H9 (cell line): ENCODE measurements at regions not wholly inside any gene's neighbourhood (a gene's known extent, or its start where the extent isn't known, plus 50 kb on each side); places are given as distances from the start of the nearest gene placed in this dataset.

ENCODE experiments used
- DNase-seq: peaks from one replicate; pipeline ENCODE4 v3.0.0-alpha.2; 2017
- H2AFZ ChIP-seq: one replicate; pipeline ENCODE4 v1.6.1; 2013; ENCODE audit warnings: mild to moderate bottlenecking, low read length, control low read depth, moderate library complexity
- H2AK5ac ChIP-seq: 2 replicates; pipeline ENCODE4 v1.6.1; 2013; ENCODE audit warnings: low read length, control low read depth, mixed read lengths; ENCODE audit not compliant: insufficient read length
- H2BK120ac ChIP-seq: one replicate; pipeline ENCODE4 v1.6.1; 2013; ENCODE audit warnings: low read depth, mild to moderate bottlenecking, low read length, control low read depth, inconsistent platforms; ENCODE audit not compliant: poor library complexity, severe bottlenecking
- H2BK12ac ChIP-seq: 2 replicates; pipeline ENCODE4 v1.6.1; 2013; ENCODE audit warnings: low read length, control low read depth, mixed read lengths, low read depth; ENCODE audit not compliant: insufficient read length
- H2BK15ac ChIP-seq: 2 replicates; pipeline ENCODE4 v1.6.1; 2013; ENCODE audit warnings: low read depth, low read length, control low read depth
- H2BK20ac ChIP-seq: one replicate; pipeline ENCODE4 v1.6.1; 2013; ENCODE audit warnings: low read depth, mild to moderate bottlenecking, low read length, control low read depth, inconsistent platforms; ENCODE audit not compliant: poor library complexity, severe bottlenecking
- H2BK5ac ChIP-seq: 2 replicates; pipeline ENCODE4 v1.6.1; 2013; ENCODE audit warnings: low read length, control low read depth, mixed read lengths; ENCODE audit not compliant: insufficient read length
- H3K14ac ChIP-seq: 2 replicates; pipeline ENCODE4 v1.6.1; 2013; ENCODE audit warnings: low read length, control low read depth; ENCODE audit not compliant: insufficient read depth
- H3K18ac ChIP-seq: 2 replicates; pipeline ENCODE4 v1.6.1; 2013; ENCODE audit warnings: low read depth, mild to moderate bottlenecking, mixed read lengths, low read length, control low read depth; ENCODE audit not compliant: insufficient read length
- H3K23ac ChIP-seq: 2 replicates; pipeline ENCODE4 v1.6.1; 2013; ENCODE audit warnings: low read length, control low read depth, mixed read lengths, low read depth; ENCODE audit not compliant: insufficient read length
- H3K23me2 ChIP-seq: 2 replicates; pipeline ENCODE4 v1.6.1; 2013; ENCODE audit warnings: low read depth, mild to moderate bottlenecking, mixed read lengths, low read length, control low read depth; ENCODE audit not compliant: insufficient read length, poor library complexity, severe bottlenecking
- H3K27ac ChIP-seq: 2 replicates; pipeline ENCODE4 v1.5.1; 2013; ENCODE audit warnings: low read length, control low read depth, mixed read lengths, low read depth; ENCODE audit not compliant: insufficient read length
- H3K27me3 ChIP-seq: 2 replicates; pipeline ENCODE4 v1.6.1; 2013; ENCODE audit warnings: low read length, control low read depth, inconsistent platforms; ENCODE audit not compliant: insufficient read depth
- H3K4ac ChIP-seq: 2 replicates; pipeline ENCODE4 v1.6.1; 2013; ENCODE audit warnings: low read depth, mild to moderate bottlenecking, control low read depth, inconsistent platforms, low read length, moderate library complexity
- H3K4me1 ChIP-seq: 2 replicates; pipeline ENCODE4 v1.6.1; 2013; ENCODE audit warnings: low read length, control low read depth, inconsistent platforms; ENCODE audit not compliant: insufficient read depth
- H3K4me2 ChIP-seq: 2 replicates; pipeline ENCODE4 v1.6.1; 2013; ENCODE audit warnings: low read length, control low read depth, mixed read lengths; ENCODE audit not compliant: insufficient read length, insufficient read depth
- H3K56ac ChIP-seq: 2 replicates; pipeline ENCODE4 v1.6.1; 2013; ENCODE audit warnings: low read depth, mild to moderate bottlenecking, mixed read lengths, low read length, control low read depth; ENCODE audit not compliant: insufficient read length
- H3K79me1 ChIP-seq: 2 replicates; pipeline ENCODE4 v1.6.1; 2013; ENCODE audit warnings: low read depth, mild to moderate bottlenecking, moderate library complexity, low read length, control low read depth, inconsistent platforms; ENCODE audit not compliant: insufficient read depth, poor library complexity, severe bottlenecking
- H3K79me2 ChIP-seq: 2 replicates; pipeline ENCODE4 v1.6.1; 2013; ENCODE audit warnings: low read length, control low read depth, inconsistent platforms; ENCODE audit not compliant: insufficient read depth
- H3K9ac ChIP-seq: 2 replicates; pipeline ENCODE4 v1.6.1; 2013; ENCODE audit warnings: low read length, control low read depth, mixed read lengths; ENCODE audit not compliant: insufficient read length; ENCODE audit errors: extremely low read depth
- H3K9me3 ChIP-seq: one replicate; pipeline ENCODE4 v1.6.1; 2013; ENCODE audit warnings: low read depth, low read length, inconsistent platforms; ENCODE audit not compliant: control insufficient read depth
- H3T11ph ChIP-seq: one replicate; pipeline ENCODE4 v1.6.1; 2013; ENCODE audit warnings: mild to moderate bottlenecking, low read length, control low read depth, inconsistent platforms
- H4K20me1 ChIP-seq: one replicate; pipeline ENCODE4 v1.6.1; 2013; ENCODE audit not compliant: control insufficient read depth, insufficient read length, insufficient read depth
- H4K5ac ChIP-seq: 2 replicates; pipeline ENCODE4 v1.6.1; 2013; ENCODE audit warnings: low read depth, mild to moderate bottlenecking, mixed read lengths, low read length, control low read depth; ENCODE audit not compliant: insufficient read length
- H4K8ac ChIP-seq: replicated peaks from 2 replicates; pipeline ENCODE4 v1.6.1; 2013; ENCODE audit warnings: low read length, control low read depth, mixed read lengths, low read depth; ENCODE audit not compliant: insufficient read length
- H4K91ac ChIP-seq: 2 replicates; pipeline ENCODE4 v1.6.1; 2013; ENCODE audit warnings: low read depth, mild to moderate bottlenecking, moderate library complexity, mixed read lengths, low read length, control low read depth; ENCODE audit not compliant: insufficient read length
- H3K27ac Mint-ChIP-seq, 3 experiments: 2 replicates in 2 of 3; 3 replicates in 1 of 3; pipeline ENCODE4 v1.8.0; 2020 to 2021; ENCODE audit warnings: mixed read lengths in 3 of 3, mild to moderate bottlenecking in 1 of 3, moderate library complexity in 1 of 3
- H3K27me3 Mint-ChIP-seq: 2 replicates; pipeline ENCODE4 v1.8.0; 2021; ENCODE audit warnings: low read depth, mild to moderate bottlenecking, moderate library complexity, mixed read lengths
- H3K36me3 Mint-ChIP-seq, 3 experiments: 2 replicates in 2 of 3; 3 replicates in 1 of 3; pipeline ENCODE4 v1.8.0; 2020 to 2021; ENCODE audit warnings: low read depth in 3 of 3, mixed read lengths in 3 of 3; ENCODE audit not compliant: insufficient read depth in 1 of 3
- H3K4me1 Mint-ChIP-seq, 2 experiments: 2 replicates each; pipeline ENCODE4 v1.8.0; 2020; ENCODE audit warnings: mixed read lengths in 2 of 2
- H3K4me3 Mint-ChIP-seq, 2 experiments: 2 replicates in 1 of 2; 3 replicates in 1 of 2; pipeline ENCODE4 v1.8.0; 2020 to 2021; ENCODE audit warnings: mild to moderate bottlenecking in 2 of 2, mixed read lengths in 2 of 2, moderate library complexity in 1 of 2
- H3K9me3 Mint-ChIP-seq, 2 experiments: 2 replicates in 1 of 2; 3 replicates in 1 of 2; pipeline ENCODE4 v1.8.0; 2020; ENCODE audit warnings: mild to moderate bottlenecking in 2 of 2, mixed read lengths in 2 of 2, moderate library complexity in 1 of 2
- WGBS: extraction: QIAGEN DNeasy Blood & Tissue Kit; methylation state at CpG from one replicate; pipeline ENCODE4 v1.1.7; 2013; ENCODE audit warnings: missing lambda C conversion rate, low lambda C conversion rate, mixed read lengths; ENCODE audit not compliant: insufficient read length; ENCODE audit errors: extremely low coverage; 5-methylcytosine and 5-hydroxymethylcytosine counted together
- TF ChIP-seq, protein P1 (sequence below): fragments of 200-600 bp; sonication (generic); conservative IDR thresholded peaks from 3 replicates; pipeline ENCODE4 v1.8.0; 2021; ENCODE audit warnings: antibody characterized with exemption, mild to moderate bottlenecking

DNA sequence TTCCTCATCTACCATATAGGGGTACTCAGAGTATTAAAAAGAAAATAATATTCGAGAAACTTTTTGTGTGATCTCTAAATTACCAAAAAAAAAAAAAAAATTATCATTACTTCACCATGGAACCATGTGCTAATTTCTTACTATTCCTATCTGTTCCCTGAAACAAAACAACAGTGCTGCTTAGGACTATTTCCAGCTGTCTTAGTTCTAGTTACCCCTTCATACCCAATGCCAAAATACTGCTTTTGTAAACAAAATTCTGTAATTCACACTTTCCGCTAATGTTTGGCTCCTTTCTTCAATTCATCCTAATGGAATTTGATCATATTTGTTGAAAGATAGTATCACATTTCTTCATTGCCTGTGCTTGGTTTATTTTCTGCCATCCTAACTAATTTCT lies 470.2 kb downstream of the BTG1 start:
- H3K4me1 Mint-ChIP-seq = no peaks in the 10 kb centered on the region
- no peak overlapping the region for H3K9ac ChIP-seq

More for the DNA sequence above, 470.2 kb downstream of the BTG1 start:
- Histone ChIP-seq H3K18ac (no peak overlapping the region), H3K27me3 (no peaks in the 10 kb centered on the region), H3K79me1 (no peaks in the 10 kb centered on the region), H2BK5ac (no peak overlapping the region), H2BK20ac (no peak overlapping the region), H3K4me1 (no peaks in the 10 kb centered on the region), H3K27ac (no peak overlapping the region), H2BK15ac (no peak overlapping the region), H4K20me1 (no peaks in the 10 kb centered on the region), H3K23ac (no peak overlapping the region), H4K91ac (no peak overlapping the region), H2AFZ (no peak overlapping the region), H4K5ac (no peak overlapping the region), H3K4ac (no peak overlapping the region), H4K8ac (no peak overlapping the region), H2BK120ac (no peak overlapping the region), H3K4me2 (no peak overlapping the region), H2BK12ac (no peak overlapping the region), H3K14ac (no peak overlapping the region), H3K56ac (no peak overlapping the region), H3T11ph (no peak overlapping the region), H3K79me2 (no peaks in the 10 kb centered on the region), H2AK5ac (no peak overlapping the region), H3K23me2 (no peaks in the 10 kb centered on the region), H3K9me3 (no peaks in the 10 kb centered on the region)
- Mint-ChIP-seq H3K9me3 (no peaks in the 10 kb centered on the region; a peak in 1 of 5 replicates), H3K36me3 (no peaks in the 10 kb centered on the region), H3K4me3 (no peak overlapping the region), H3K27ac (no peak overlapping the region), H3K27me3 (no peaks in the 10 kb centered on the region)
- TF ChIP-seq, protein P1, sequence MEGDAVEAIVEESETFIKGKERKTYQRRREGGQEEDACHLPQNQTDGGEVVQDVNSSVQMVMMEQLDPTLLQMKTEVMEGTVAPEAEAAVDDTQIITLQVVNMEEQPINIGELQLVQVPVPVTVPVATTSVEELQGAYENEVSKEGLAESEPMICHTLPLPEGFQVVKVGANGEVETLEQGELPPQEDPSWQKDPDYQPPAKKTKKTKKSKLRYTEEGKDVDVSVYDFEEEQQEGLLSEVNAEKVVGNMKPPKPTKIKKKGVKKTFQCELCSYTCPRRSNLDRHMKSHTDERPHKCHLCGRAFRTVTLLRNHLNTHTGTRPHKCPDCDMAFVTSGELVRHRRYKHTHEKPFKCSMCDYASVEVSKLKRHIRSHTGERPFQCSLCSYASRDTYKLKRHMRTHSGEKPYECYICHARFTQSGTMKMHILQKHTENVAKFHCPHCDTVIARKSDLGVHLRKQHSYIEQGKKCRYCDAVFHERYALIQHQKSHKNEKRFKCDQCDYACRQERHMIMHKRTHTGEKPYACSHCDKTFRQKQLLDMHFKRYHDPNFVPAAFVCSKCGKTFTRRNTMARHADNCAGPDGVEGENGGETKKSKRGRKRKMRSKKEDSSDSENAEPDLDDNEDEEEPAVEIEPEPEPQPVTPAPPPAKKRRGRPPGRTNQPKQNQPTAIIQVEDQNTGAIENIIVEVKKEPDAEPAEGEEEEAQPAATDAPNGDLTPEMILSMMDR = no peak
- no peak for DNase-seq
- no CpG with 5 or more reads among the region's 2 CpGs for WGBS
